HepG2 (cell line): ENCODE measurements at regions not wholly inside any gene's neighbourhood (a gene's known extent, or its start where the extent isn't known, plus 50 kb on each side); places are given as distances from the start of the nearest gene placed in this dataset.
"Not testable (repeated sequence)": the region's sequence is repeated elsewhere in the genome, so short reads cannot be mapped to it uniquely, and the experiment has no call there.

Experiments used
- HMG20A ChIP-seq: IDR thresholded peaks from 2 replicates; pipeline ENCODE4 v1.6.1; 2016; ENCODE audit warnings: borderline replicate concordance
- MYNN ChIP-seq: sonication (generic); formaldehyde crosslinking; IDR thresholded peaks from 2 replicates; pipeline ENCODE4 v1.4.0; 2020; ENCODE audit warnings: mild to moderate bottlenecking, low read depth, missing genetic modification reagents
- POLR2A ChIP-seq, 2 experiments: IDR thresholded peaks; 2 replicates each; pipeline ENCODE4 v1.6.1; 2011; ENCODE audit warnings: low read depth in 2 of 2, low read length in 2 of 2, mild to moderate bottlenecking in 1 of 2, moderate library complexity in 1 of 2; ENCODE audit not compliant: insufficient read depth in 1 of 2
- POLR2AphosphoS5 ChIP-seq: IDR thresholded peaks from 2 replicates; pipeline ENCODE4 v1.6.1; 2012; ENCODE audit warnings: low read depth, low read length
- TBP ChIP-seq: sonication (generic); formaldehyde crosslinking; IDR thresholded peaks from 2 replicates; pipeline ENCODE4 v1.5.0; 2020; ENCODE audit warnings: missing genetic modification reagents
- ZNF672 ChIP-seq: sonication (generic); formaldehyde crosslinking; IDR thresholded peaks from 2 replicates; pipeline ENCODE4 v1.8.1; 2022; ENCODE audit warnings: missing genetic modification reagents
- TF ChIP-seq, protein P1 (sequence below): IDR thresholded peaks from 2 replicates; pipeline ENCODE4 v1.6.1; 2016; ENCODE audit warnings: low read depth
- TF ChIP-seq, protein P2 (sequence below): sonication (generic); formaldehyde crosslinking; IDR thresholded peaks from 2 replicates; pipeline ENCODE4 v1.5.1; 2020; ENCODE audit warnings: mild to moderate bottlenecking, missing genetic modification reagents, borderline replicate concordance
- TF ChIP-seq, protein P3 (sequence below), 2 experiments: IDR thresholded peaks; 2 replicates each; pipeline ENCODE4 v1.6.1; 2011 to 2012; ENCODE audit warnings: low read length in 2 of 2, borderline replicate concordance in 1 of 2, low read depth in 1 of 2, mild to moderate bottlenecking in 1 of 2, moderate library complexity in 1 of 2
- TF ChIP-seq, protein P4 (sequence below): sonication (generic); formaldehyde crosslinking; IDR thresholded peaks from 2 replicates; pipeline ENCODE4 v1.8.0; 2022; ENCODE audit warnings: mild to moderate bottlenecking, missing genetic modification reagents; ENCODE audit not compliant: insufficient replicate concordance

DNA sequence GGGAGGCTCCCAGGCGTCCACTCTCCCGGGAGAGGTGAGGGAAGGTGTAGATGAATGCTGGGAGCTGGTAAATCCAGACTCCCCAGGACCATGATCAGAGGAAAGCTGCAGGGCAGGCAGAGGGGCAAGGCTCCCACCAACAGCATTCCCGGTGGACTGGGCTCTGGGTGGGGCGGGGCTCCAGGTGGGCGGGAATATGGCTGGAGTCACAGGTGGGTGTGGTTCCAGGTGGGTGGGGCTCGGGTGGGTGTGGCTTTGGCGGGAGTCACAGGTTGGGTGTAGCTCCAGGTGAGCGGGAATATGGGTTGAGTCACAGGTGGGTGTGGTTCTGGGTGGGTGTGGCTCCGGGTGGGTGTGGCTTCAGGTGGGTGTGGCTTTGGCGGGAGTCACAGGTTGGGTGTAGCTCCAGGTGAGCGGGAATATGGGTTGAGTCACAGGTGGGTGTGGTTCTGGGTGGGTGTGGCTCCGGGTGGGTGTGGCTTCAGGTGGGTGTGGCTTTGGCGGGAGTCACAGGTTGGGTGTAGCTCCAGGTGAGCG, 117.7 kb downstream of the FAM53A start:
- TF ChIP-seq POLR2A (IDR thresholded peaks at IDR 0.05; ENCODE audit: insufficient read depth in 1 of 2, low read depth in 2 of 2, low read length in 2 of 2); TBP; MYNN; POLR2AphosphoS5; HMG20A; ZNF672 (CRISPR knock-in tag): not testable (repeated sequence)
- TF ChIP-seq, protein P1, sequence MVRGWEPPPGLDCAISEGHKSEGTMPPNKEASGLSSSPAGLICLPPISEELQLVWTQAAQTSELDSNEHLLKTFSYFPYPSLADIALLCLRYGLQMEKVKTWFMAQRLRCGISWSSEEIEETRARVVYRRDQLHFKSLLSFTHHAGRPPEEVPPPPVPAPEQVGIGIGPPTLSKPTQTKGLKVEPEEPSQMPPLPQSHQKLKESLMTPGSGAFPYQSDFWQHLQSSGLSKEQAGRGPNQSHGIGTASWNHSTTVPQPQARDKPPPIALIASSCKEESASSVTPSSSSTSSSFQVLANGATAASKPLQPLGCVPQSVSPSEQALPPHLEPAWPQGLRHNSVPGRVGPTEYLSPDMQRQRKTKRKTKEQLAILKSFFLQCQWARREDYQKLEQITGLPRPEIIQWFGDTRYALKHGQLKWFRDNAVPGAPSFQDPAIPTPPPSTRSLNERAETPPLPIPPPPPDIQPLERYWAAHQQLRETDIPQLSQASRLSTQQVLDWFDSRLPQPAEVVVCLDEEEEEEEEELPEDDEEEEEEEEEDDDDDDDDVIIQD (CRISPR knock-in tag): not testable (repeated sequence)
- TF ChIP-seq, protein P2, sequence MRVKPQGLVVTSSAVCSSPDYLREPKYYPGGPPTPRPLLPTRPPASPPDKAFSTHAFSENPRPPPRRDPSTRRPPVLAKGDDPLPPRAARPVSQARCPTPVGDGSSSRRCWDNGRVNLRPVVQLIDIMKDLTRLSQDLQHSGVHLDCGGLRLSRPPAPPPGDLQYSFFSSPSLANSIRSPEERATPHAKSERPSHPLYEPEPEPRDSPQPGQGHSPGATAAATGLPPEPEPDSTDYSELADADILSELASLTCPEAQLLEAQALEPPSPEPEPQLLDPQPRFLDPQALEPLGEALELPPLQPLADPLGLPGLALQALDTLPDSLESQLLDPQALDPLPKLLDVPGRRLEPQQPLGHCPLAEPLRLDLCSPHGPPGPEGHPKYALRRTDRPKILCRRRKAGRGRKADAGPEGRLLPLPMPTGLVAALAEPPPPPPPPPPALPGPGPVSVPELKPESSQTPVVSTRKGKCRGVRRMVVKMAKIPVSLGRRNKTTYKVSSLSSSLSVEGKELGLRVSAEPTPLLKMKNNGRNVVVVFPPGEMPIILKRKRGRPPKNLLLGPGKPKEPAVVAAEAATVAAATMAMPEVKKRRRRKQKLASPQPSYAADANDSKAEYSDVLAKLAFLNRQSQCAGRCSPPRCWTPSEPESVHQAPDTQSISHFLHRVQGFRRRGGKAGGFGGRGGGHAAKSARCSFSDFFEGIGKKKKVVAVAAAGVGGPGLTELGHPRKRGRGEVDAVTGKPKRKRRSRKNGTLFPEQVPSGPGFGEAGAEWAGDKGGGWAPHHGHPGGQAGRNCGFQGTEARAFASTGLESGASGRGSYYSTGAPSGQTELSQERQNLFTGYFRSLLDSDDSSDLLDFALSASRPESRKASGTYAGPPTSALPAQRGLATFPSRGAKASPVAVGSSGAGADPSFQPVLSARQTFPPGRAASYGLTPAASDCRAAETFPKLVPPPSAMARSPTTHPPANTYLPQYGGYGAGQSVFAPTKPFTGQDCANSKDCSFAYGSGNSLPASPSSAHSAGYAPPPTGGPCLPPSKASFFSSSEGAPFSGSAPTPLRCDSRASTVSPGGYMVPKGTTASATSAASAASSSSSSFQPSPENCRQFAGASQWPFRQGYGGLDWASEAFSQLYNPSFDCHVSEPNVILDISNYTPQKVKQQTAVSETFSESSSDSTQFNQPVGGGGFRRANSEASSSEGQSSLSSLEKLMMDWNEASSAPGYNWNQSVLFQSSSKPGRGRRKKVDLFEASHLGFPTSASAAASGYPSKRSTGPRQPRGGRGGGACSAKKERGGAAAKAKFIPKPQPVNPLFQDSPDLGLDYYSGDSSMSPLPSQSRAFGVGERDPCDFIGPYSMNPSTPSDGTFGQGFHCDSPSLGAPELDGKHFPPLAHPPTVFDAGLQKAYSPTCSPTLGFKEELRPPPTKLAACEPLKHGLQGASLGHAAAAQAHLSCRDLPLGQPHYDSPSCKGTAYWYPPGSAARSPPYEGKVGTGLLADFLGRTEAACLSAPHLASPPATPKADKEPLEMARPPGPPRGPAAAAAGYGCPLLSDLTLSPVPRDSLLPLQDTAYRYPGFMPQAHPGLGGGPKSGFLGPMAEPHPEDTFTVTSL (CRISPR knock-in tag): not testable (repeated sequence)
- TF ChIP-seq, protein P3, sequence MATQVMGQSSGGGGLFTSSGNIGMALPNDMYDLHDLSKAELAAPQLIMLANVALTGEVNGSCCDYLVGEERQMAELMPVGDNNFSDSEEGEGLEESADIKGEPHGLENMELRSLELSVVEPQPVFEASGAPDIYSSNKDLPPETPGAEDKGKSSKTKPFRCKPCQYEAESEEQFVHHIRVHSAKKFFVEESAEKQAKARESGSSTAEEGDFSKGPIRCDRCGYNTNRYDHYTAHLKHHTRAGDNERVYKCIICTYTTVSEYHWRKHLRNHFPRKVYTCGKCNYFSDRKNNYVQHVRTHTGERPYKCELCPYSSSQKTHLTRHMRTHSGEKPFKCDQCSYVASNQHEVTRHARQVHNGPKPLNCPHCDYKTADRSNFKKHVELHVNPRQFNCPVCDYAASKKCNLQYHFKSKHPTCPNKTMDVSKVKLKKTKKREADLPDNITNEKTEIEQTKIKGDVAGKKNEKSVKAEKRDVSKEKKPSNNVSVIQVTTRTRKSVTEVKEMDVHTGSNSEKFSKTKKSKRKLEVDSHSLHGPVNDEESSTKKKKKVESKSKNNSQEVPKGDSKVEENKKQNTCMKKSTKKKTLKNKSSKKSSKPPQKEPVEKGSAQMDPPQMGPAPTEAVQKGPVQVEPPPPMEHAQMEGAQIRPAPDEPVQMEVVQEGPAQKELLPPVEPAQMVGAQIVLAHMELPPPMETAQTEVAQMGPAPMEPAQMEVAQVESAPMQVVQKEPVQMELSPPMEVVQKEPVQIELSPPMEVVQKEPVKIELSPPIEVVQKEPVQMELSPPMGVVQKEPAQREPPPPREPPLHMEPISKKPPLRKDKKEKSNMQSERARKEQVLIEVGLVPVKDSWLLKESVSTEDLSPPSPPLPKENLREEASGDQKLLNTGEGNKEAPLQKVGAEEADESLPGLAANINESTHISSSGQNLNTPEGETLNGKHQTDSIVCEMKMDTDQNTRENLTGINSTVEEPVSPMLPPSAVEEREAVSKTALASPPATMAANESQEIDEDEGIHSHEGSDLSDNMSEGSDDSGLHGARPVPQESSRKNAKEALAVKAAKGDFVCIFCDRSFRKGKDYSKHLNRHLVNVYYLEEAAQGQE (IDR thresholded peaks at IDR 0.05; ENCODE audit: borderline replicate concordance in 1 of 2, low read depth in 1 of 2, low read length in 2 of 2): not testable (repeated sequence)
- TF ChIP-seq, protein P4, sequence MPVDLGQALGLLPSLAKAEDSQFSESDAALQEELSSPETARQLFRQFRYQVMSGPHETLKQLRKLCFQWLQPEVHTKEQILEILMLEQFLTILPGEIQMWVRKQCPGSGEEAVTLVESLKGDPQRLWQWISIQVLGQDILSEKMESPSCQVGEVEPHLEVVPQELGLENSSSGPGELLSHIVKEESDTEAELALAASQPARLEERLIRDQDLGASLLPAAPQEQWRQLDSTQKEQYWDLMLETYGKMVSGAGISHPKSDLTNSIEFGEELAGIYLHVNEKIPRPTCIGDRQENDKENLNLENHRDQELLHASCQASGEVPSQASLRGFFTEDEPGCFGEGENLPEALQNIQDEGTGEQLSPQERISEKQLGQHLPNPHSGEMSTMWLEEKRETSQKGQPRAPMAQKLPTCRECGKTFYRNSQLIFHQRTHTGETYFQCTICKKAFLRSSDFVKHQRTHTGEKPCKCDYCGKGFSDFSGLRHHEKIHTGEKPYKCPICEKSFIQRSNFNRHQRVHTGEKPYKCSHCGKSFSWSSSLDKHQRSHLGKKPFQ (CRISPR knock-in tag): not testable (repeated sequence)
